ENCODE measurements at regions not wholly inside any gene's neighbourhood (a gene's known extent, or its start where the extent isn't known, plus 50 kb on each side); places are given as distances from the start of the nearest gene placed in this dataset.

- Histone ChIP-seq H3K27ac (ENCODE audit: extremely low read length, insufficient read depth, low read length) (no peak overlapping the region), H3K79me2 (ENCODE audit: insufficient read depth, low read length) (no peaks in the 10 kb centered on the region), H3K4me2 (ENCODE audit: low read depth, low read length) (no peak overlapping the region), H3K36me3 (replicated peaks in 1 of 2; ENCODE audit: control insufficient read depth in 1 of 2, insufficient read depth in 2 of 2, low read length in 2 of 2) (no peaks in the 10 kb centered on the region), H3K27me3 (ENCODE audit: control insufficient read depth in 1 of 2, insufficient read depth in 2 of 2, low read length in 2 of 2) (no peaks in the 10 kb centered on the region), H2AFZ (ENCODE audit: low read length) (no peak overlapping the region), H3K4me3 (replicated peaks in 1 of 3; ENCODE audit: insufficient read depth in 1 of 3, low read depth in 2 of 3, low read length in 3 of 3) (no peak overlapping the region), H3K9ac (ENCODE audit: insufficient read depth, low read depth, low read length) (no peak overlapping the region), H4K20me1 (ENCODE audit: insufficient read depth, low read length) (no peaks in the 10 kb centered on the region), H3K4me1 (ENCODE audit: insufficient read depth, low read length) (no peaks in the 10 kb centered on the region), H3K9me3 (ENCODE audit: low read length) (peaks cover 38% of the 10 kb centered on the region)
- no peak for FAIRE-seq
- no peak for ATAC-seq
- in situ Hi-C loops (cut with HindIII; ENCODE audit: extremely low pct_ligation_motif_present, low pct_unique_long_range_greater_than_20kb) (no loop called here), intact Hi-C loops (cut with micrococcal nuclease; ENCODE audit: unreplicated experiment) (no loop called here)
- CTCF ChIA-PET (ENCODE audit: low intra/inter-chr PET ratio, low total read pairs), result no interaction called here
- 3% methylated on average over 3 of the region's 3 CpGs for WGBS (ENCODE audit: low lambda C conversion rate)
- no peak for DNase-seq (ENCODE audit: low spot score)
- POLR2A ChIA-PET, result no interaction called here
- BruUV-seq (replicated peaks), result no TSS peak
- TF ChIP-seq ZNF3 (CRISPR knock-in tag; IDR thresholded peaks at IDR 0.05) (no peak), MTF1 (CRISPR knock-in tag; IDR thresholded peaks at IDR 0.05) (no peak), TEAD3 (CRISPR knock-in tag; optimal IDR thresholded peaks at IDR 0.05; ENCODE audit: borderline replicate concordance) (no peak), ZNF713 (CRISPR knock-in tag; IDR thresholded peaks at IDR 0.05) (no peak), PAXIP1 (CRISPR knock-in tag; conservative IDR thresholded peaks at IDR 0.05) (no peak), HOXA7 (CRISPR knock-in tag; IDR thresholded peaks at IDR 0.05) (no peak), CSRNP2 (CRISPR knock-in tag; conservative IDR thresholded peaks at IDR 0.05; ENCODE audit: low read depth) (no peak), RBFOX2 (IDR thresholded peaks at IDR 0.05; ENCODE audit: low read depth, low read length) (no peak), SOX5 (CRISPR knock-in tag; IDR thresholded peaks at IDR 0.05; ENCODE audit: borderline replicate concordance) (no peak), ZBTB49 (CRISPR knock-in tag; IDR thresholded peaks at IDR 0.05; ENCODE audit: borderline replicate concordance) (no peak), ZMYM3 (CRISPR knock-in tag; IDR thresholded peaks at IDR 0.05) (no peak)
- TF ChIP-seq, protein P1, sequence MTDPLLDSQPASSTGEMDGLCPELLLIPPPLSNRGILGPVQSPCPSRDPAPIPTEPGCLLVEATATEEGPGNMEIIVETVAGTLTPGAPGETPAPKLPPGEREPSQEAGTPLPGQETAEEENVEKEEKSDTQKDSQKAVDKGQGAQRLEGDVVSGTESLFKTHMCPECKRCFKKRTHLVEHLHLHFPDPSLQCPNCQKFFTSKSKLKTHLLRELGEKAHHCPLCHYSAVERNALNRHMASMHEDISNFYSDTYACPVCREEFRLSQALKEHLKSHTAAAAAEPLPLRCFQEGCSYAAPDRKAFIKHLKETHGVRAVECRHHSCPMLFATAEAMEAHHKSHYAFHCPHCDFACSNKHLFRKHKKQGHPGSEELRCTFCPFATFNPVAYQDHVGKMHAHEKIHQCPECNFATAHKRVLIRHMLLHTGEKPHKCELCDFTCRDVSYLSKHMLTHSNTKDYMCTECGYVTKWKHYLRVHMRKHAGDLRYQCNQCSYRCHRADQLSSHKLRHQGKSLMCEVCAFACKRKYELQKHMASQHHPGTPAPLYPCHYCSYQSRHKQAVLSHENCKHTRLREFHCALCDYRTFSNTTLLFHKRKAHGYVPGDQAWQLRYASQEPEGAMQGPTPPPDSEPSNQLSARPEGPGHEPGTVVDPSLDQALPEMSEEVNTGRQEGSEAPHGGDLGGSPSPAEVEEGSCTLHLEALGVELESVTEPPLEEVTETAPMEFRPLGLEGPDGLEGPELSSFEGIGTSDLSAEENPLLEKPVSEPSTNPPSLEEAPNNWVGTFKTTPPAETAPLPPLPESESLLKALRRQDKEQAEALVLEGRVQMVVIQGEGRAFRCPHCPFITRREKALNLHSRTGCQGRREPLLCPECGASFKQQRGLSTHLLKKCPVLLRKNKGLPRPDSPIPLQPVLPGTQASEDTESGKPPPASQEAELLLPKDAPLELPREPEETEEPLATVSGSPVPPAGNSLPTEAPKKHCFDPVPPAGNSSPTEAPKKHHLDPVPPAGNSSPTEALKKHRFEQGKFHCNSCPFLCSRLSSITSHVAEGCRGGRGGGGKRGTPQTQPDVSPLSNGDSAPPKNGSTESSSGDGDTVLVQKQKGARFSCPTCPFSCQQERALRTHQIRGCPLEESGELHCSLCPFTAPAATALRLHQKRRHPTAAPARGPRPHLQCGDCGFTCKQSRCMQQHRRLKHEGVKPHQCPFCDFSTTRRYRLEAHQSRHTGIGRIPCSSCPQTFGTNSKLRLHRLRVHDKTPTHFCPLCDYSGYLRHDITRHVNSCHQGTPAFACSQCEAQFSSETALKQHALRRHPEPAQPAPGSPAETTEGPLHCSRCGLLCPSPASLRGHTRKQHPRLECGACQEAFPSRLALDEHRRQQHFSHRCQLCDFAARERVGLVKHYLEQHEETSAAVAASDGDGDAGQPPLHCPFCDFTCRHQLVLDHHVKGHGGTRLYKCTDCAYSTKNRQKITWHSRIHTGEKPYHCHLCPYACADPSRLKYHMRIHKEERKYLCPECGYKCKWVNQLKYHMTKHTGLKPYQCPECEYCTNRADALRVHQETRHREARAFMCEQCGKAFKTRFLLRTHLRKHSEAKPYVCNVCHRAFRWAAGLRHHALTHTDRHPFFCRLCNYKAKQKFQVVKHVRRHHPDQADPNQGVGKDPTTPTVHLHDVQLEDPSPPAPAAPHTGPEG (CRISPR knock-in tag; IDR thresholded peaks at IDR 0.05), result no peak
Measured at GRCh38 chr20:52589251-52589812, 382.8 kb upstream of the TSHZ2 start.
